Epithelial cell of proximal tubule (primary cell): ENCODE measurements at regions not wholly inside any gene's neighbourhood (a gene's known extent, or its start where the extent isn't known, plus 50 kb on each side); places are given as distances from the start of the nearest gene placed in this dataset.
"Not testable (repeated sequence)": the region's sequence is repeated elsewhere in the genome, so short reads cannot be mapped to it uniquely, and the experiment has no call there.

Experiments
- DNase-seq: peaks from one replicate; pipeline ENCODE4 v3.0.0-alpha.2; 2011; ENCODE audit warnings: low read depth
- H3K4me3 ChIP-seq: 2 replicates; pipeline ENCODE4 v1.5.1; 2011; ENCODE audit warnings: low read depth, mild to moderate bottlenecking, low read length
- CTCF ChIP-seq: conservative IDR thresholded peaks from 2 replicates; pipeline ENCODE4 v1.5.1; 2012; ENCODE audit warnings: low read depth, mild to moderate bottlenecking, low read length

GRCh38 chr6:4358414-4359107 lies 223.2 kb upstream of the ECI2 start:
- no peak for TF ChIP-seq CTCF
- peak; percentile 97 for DNase-seq
- no peak overlapping the region for H3K4me3 ChIP-seq

GRCh38 chr6:4357660-4358152 lies 222.3 kb upstream of the ECI2 start:
- H3K4me3 ChIP-seq, DNase-seq: not testable (repeated sequence)

- no peak overlapping the region for H3K4me3 ChIP-seq
- no peak for DNase-seq
- TF ChIP-seq CTCF = no peak
Observed at GRCh38 chr6:4356899-4357659, 221.7 kb upstream of the ECI2 start.

GRCh38 chr6:4355241-4355640 lies 219.9 kb upstream of the ECI2 start:
- no peak for TF ChIP-seq CTCF
- peak; percentile 69 for DNase-seq
- H3K4me3 ChIP-seq = no peak overlapping the region

- DNase-seq = no peak
- TF ChIP-seq CTCF = no peak
- H3K4me3 ChIP-seq = no peak overlapping the region
Observed at GRCh38 chr6:4354181-4354580, 218.8 kb upstream of the ECI2 start.

- no peak overlapping the region for H3K4me3 ChIP-seq
- peak; percentile 4 for TF ChIP-seq CTCF
- DNase-seq = no peak
Observed at GRCh38 chr6:4352731-4353130, 217.4 kb upstream of the ECI2 start.

GRCh38 chr6:4352322-4352669 lies 216.9 kb upstream of the ECI2 start:
- H3K4me3 ChIP-seq = peak overlapping the region; percentile 29
- no peak for TF ChIP-seq CTCF

More at GRCh38 chr6:4352322-4352669, 216.9 kb upstream of the ECI2 start:
- DNase-seq = no peak
